ENCODE measurements at regions not wholly inside any gene's neighbourhood (a gene's known extent, or its start where the extent isn't known, plus 50 kb on each side); places are given as distances from the start of the nearest gene placed in this dataset.
"Not testable (repeated sequence)": the region's sequence is repeated elsewhere in the genome, so short reads cannot be mapped to it uniquely, and the experiment has no call there.

DNA sequence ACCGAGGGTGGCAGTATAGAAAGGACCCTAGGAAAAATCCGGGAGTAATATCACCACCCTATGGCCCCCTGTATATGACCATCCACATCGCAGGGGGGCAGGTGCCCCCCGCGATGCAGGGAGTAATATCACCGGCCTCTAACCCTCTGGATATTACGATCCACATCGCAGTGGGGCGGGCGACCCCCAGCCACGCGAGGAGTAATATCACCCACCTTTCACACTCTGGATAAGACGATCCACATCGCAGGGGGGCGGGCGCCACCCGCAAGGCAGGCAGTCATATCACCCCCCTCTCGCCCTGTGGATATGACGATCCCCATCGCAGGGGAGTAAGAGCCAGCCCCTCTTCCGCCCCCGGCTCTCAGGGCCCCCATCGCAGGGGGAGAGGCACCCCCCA lies 76.7 kb upstream of the RUBCNL start:
- DNase-seq, result no peak

DNA sequence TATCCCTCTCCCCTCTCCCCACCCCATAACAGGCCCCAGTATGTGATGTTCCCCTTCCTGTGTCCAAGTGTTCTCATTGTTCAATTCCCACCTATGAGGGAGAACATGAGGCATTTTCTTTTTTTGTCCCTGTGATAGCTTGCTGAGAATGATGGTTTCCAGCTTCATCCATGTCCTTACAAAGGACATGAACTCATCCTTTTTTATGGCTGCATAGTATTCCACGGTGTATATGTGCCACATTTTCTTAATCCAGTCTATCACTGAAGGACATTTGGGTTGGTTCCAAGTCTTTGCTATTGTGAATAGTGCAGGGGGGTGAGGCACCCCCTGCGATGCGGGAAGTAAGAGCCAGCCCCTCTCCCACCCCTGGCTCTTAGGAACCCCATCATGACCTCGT lies 73.2 kb upstream of the RUBCNL start:
- DNase-seq, result not testable (repeated sequence)

GRCh38 chr13:46457255-46457654 lies 70.2 kb upstream of the RUBCNL start:
- DNase-seq, result not testable (repeated sequence)

- DNase-seq, result peak; percentile 5
Observed at GRCh38 chr13:46455924-46456323, 68.9 kb upstream of the RUBCNL start.

- not testable (repeated sequence) for DNase-seq
Observed at GRCh38 chr13:46451145-46451544, 64.1 kb upstream of the RUBCNL start.

- DNase-seq, result not testable (repeated sequence)
Observed at GRCh38 chr13:46449949-46450348, 62.9 kb upstream of the RUBCNL start.

- not testable (repeated sequence) for DNase-seq
Observed at GRCh38 chr13:46448148-46448547, 61.1 kb upstream of the RUBCNL start.

- not testable (repeated sequence) for DNase-seq
Observed at GRCh38 chr13:46437808-46438404, 50.9 kb upstream of the RUBCNL start.

Data from CD4-positive, alpha-beta T cell treated with Interleukin-12 subunit alpha and Interleukin-12 subunit beta, for 1 hour (primary cell).